Endothelial cell of umbilical vein (primary cell): ENCODE measurements at regions not wholly inside any gene's neighbourhood (a gene's known extent, or its start where the extent isn't known, plus 50 kb on each side); places are given as distances from the start of the nearest gene placed in this dataset.

Experiments used
- CTCF ChIP-seq, 2 donors: IDR thresholded peaks; 1 replicate in 1 of 2; 2 replicates in 1 of 2; pipeline ENCODE4 v1.5.1; 2011; ENCODE audit warnings: low read length in 2 of 2, mild to moderate bottlenecking in 2 of 2, moderate library complexity in 2 of 2, control low read depth in 1 of 2, inconsistent platforms in 1 of 2, low read depth in 1 of 2; ENCODE audit not compliant: insufficient read depth in 1 of 2; ENCODE audit errors: extremely low read depth in 1 of 2
- MAX ChIP-seq: IDR thresholded peaks from 2 replicates; pipeline ENCODE4 v1.6.1; 2011; ENCODE audit not compliant: insufficient read depth, insufficient read length
- POLR2A ChIP-seq: IDR thresholded peaks from 2 replicates; pipeline ENCODE4 v1.6.1; 2012; ENCODE audit warnings: low read depth, mild to moderate bottlenecking, control low read depth, low read length
- POLR2AphosphoS5 ChIP-seq: IDR thresholded peaks from 2 replicates; pipeline ENCODE4 v1.6.1; 2012; ENCODE audit warnings: low read depth, mild to moderate bottlenecking, control low read depth, low read length, moderate library complexity; ENCODE audit not compliant: insufficient read depth

- TF ChIP-seq CTCF (IDR thresholded peaks at IDR 0.05; ENCODE audit: extremely low read depth in 1 of 2, insufficient read depth in 1 of 2, low read depth in 1 of 2, low read length in 2 of 2) (no peak), MAX (no peak), POLR2AphosphoS5 (no peak), POLR2A (no peak)
Measured at GRCh38 chr1:121472017-121472416, 287.2 kb downstream of the SRGAP2C start.
